OCI-LY7 (cell line): ENCODE measurements at regions not wholly inside any gene's neighbourhood (a gene's known extent, or its start where the extent isn't known, plus 50 kb on each side); places are given as distances from the start of the nearest gene placed in this dataset.
A peak's percentile ranks its signal among the peaks of the same experiment; 100 is the strongest.

Experiments
- BruUV-seq: library from RNA; stranded (reverse); fragments of 400-500 nt; replicated peaks from 2 replicates; lab custom pipeline; 2021; lab: Mats Ljungman, UMichigan
- CTCF ChIA-PET: fragments of 300-600 bp; sonication (Branson Sonifier 250); formaldehyde crosslinking; loops from one replicate; lab custom pipeline; 2022; ENCODE audit warnings: antibody characterized with exemption; ENCODE audit not compliant: unreplicated experiment; lab: Charles Lee
- POLR2A ChIA-PET: fragments of 300-600 bp; sonication (Branson Sonifier 250); formaldehyde crosslinking; loops from one replicate; lab custom pipeline; 2022; ENCODE audit warnings: antibody characterized with exemption; lab: Charles Lee
- DNase-seq: peaks from one replicate; pipeline ENCODE4 v3.0.0-alpha.2; 2015; ENCODE audit warnings: low spot score
- H2AFZ ChIP-seq: fragments of 200-600 bp; sonication (generic), shearing (Covaris generic); 2 replicates; pipeline ENCODE4 v1.6.1; 2014; ENCODE audit warnings: mild to moderate bottlenecking, antibody characterized with exemption, low read length, moderate library complexity
- H3K27ac ChIP-seq: fragments of 200-600 bp; sonication (generic); 2 replicates; pipeline ENCODE4 v1.5.1; 2014; ENCODE audit warnings: mixed run types, low read depth, mild to moderate bottlenecking, moderate library complexity, low read length, inconsistent platforms; ENCODE audit not compliant: poor library complexity, severe bottlenecking
- H3K36me3 ChIP-seq: fragments of 200-600 bp; sonication (generic); 2 replicates; pipeline ENCODE4 v1.6.1; 2014; ENCODE audit warnings: mild to moderate bottlenecking, antibody characterized with exemption, low read length, moderate library complexity, mixed read lengths; ENCODE audit not compliant: insufficient read depth
- H3K4me1 ChIP-seq: fragments of 200-600 bp; sonication (generic); 2 replicates; pipeline ENCODE4 v1.5.1; 2014; ENCODE audit warnings: mild to moderate bottlenecking, low read length; ENCODE audit not compliant: insufficient read depth, poor library complexity, severe bottlenecking
- H3K4me2 ChIP-seq: fragments of 200-600 bp; sonication (generic); 2 replicates; pipeline ENCODE4 v1.6.1; 2014; ENCODE audit warnings: mild to moderate bottlenecking, low read length
- H3K4me3 ChIP-seq: fragments of 200-600 bp; sonication (generic); 2 replicates; pipeline ENCODE4 v1.5.1; 2014; ENCODE audit warnings: mild to moderate bottlenecking, low read depth, low read length; ENCODE audit not compliant: poor library complexity, severe bottlenecking
- H3K79me2 ChIP-seq: fragments of 200-600 bp; sonication (generic); 2 replicates; pipeline ENCODE4 v1.6.1; 2016; ENCODE audit warnings: low read depth, mild to moderate bottlenecking, low read length, moderate library complexity, mixed read lengths; ENCODE audit not compliant: insufficient read depth
- H3K9me2 ChIP-seq: fragments of 200-600 bp; sonication (generic); 2 replicates; pipeline ENCODE4 v1.6.1; 2016; ENCODE audit warnings: mild to moderate bottlenecking, low read length, mixed read lengths; ENCODE audit not compliant: insufficient read depth
- H3K9me3 ChIP-seq: fragments of 200-600 bp; sonication (generic); 2 replicates; pipeline ENCODE4 v1.6.1; 2014; ENCODE audit warnings: mild to moderate bottlenecking, mixed run types, low read length, mixed read lengths
- H4K20me1 ChIP-seq: fragments of 200-600 bp; sonication (generic); 2 replicates; pipeline ENCODE4 v1.6.1; 2014; ENCODE audit warnings: mild to moderate bottlenecking, antibody characterized with exemption, low read length, moderate library complexity, mixed read lengths; ENCODE audit not compliant: insufficient read depth
- EZH2phosphoT487 ChIP-seq: fragments of 200-600 bp; sonication (generic); IDR thresholded peaks from 2 replicates; pipeline ENCODE4 v1.6.1; 2018; ENCODE audit warnings: low read depth, borderline replicate concordance, mild to moderate bottlenecking, mixed run types, antibody characterized with exemption, low read length, moderate library complexity, mixed read lengths
- intact Hi-C: fragments of 100-400 bp; cut with micrococcal nuclease; formaldehyde crosslinking; loops from one replicate; pipeline ENCODE4 v1.10.0; 2022; ENCODE audit not compliant: unreplicated experiment
- TF ChIP-seq, protein P1 (sequence below): fragments of 200-600 bp; sonication (generic); conservative IDR thresholded peaks from 2 replicates; pipeline ENCODE4 v1.5.1; 2014; ENCODE audit warnings: mild to moderate bottlenecking, antibody characterized with exemption, low read length, moderate library complexity, mixed read lengths

DNA sequence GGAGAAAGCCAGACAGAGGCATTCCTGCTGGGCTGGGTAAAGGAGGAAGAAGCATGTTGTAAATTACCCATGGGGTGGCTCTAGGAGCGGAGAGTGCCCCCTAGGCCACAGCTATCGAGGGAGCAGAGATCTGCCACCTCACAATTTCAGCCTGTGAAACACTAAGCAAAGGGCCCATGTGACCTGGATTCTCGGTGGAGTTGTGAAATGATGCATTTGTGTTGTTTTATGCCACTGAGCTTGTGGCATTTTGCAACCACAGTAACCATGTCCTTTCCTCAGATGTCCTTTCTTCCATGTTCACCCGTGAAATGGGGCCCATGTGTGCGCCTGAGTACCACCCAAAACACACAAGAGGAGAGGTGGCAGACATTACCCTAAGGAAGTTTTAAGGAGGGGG is 159.3 kb downstream of the SYK start:
- CTCF ChIA-PET, result no interaction called here

GRCh38 chr9:90961375-90961774 is 159.8 kb downstream of the SYK start:
- ChIA-PET POLR2A (no interaction called here), CTCF (no interaction called here)
- Histone ChIP-seq H3K4me2 (no peak overlapping the region), H3K79me2 (no peaks in the 10 kb centered on the region), H3K9me3 (no peaks in the 10 kb centered on the region), H3K4me1 (no peaks in the 10 kb centered on the region), H3K36me3 (no peaks in the 10 kb centered on the region), H3K9me2 (no peaks in the 10 kb centered on the region), H4K20me1 (no peaks in the 10 kb centered on the region), H3K4me3 (no peak overlapping the region), H2AFZ (no peak overlapping the region), H3K27ac (no peak overlapping the region)
- intact Hi-C loops, result no loop called here
- TF ChIP-seq, protein P1, sequence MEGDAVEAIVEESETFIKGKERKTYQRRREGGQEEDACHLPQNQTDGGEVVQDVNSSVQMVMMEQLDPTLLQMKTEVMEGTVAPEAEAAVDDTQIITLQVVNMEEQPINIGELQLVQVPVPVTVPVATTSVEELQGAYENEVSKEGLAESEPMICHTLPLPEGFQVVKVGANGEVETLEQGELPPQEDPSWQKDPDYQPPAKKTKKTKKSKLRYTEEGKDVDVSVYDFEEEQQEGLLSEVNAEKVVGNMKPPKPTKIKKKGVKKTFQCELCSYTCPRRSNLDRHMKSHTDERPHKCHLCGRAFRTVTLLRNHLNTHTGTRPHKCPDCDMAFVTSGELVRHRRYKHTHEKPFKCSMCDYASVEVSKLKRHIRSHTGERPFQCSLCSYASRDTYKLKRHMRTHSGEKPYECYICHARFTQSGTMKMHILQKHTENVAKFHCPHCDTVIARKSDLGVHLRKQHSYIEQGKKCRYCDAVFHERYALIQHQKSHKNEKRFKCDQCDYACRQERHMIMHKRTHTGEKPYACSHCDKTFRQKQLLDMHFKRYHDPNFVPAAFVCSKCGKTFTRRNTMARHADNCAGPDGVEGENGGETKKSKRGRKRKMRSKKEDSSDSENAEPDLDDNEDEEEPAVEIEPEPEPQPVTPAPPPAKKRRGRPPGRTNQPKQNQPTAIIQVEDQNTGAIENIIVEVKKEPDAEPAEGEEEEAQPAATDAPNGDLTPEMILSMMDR, result no peak
- TF ChIP-seq EZH2phosphoT487, result no peak
- no peak for DNase-seq
- BruUV-seq, result no TSS peak

More for the DNA sequence above, 159.3 kb downstream of the SYK start:
- intact Hi-C loops, result no loop called here
- Histone ChIP-seq H3K79me2 (no peaks in the 10 kb centered on the region), H3K27ac (no peak overlapping the region), H3K9me2 (no peaks in the 10 kb centered on the region), H2AFZ (no peak overlapping the region), H3K4me2 (no peak overlapping the region), H3K4me1 (no peaks in the 10 kb centered on the region), H4K20me1 (no peaks in the 10 kb centered on the region), H3K4me3 (no peak overlapping the region), H3K36me3 (no peaks in the 10 kb centered on the region), H3K9me3 (no peaks in the 10 kb centered on the region)
- DNase-seq, result no peak
- TF ChIP-seq, protein P1, result no peak
- TF ChIP-seq EZH2phosphoT487, result no peak
- POLR2A ChIA-PET, result no interaction called here
- no TSS peak for BruUV-seq

GRCh38 chr9:90964101-90965020 is 162.7 kb downstream of the SYK start:
- H3K9me3 ChIP-seq, result no peaks in the 10 kb centered on the region
- BruUV-seq, result no TSS peak
- no peaks in the 10 kb centered on the region for H3K36me3 ChIP-seq
- POLR2A ChIA-PET, result interaction anchor here (0.6 kb wide), 1 partner anchor 9 kb away, joined by 4 read pairs; no protein-coding TSS in a partner anchor
- no peak overlapping the region for H3K4me2 ChIP-seq
- H3K27ac ChIP-seq, result no peak overlapping the region
- H2AFZ ChIP-seq, result no peak overlapping the region
- H3K4me3 ChIP-seq, result no peak overlapping the region
- CTCF ChIA-PET, result no interaction called here
- no peaks in the 10 kb centered on the region for H4K20me1 ChIP-seq
- H3K79me2 ChIP-seq, result no peaks in the 10 kb centered on the region
- H3K4me1 ChIP-seq, result no peaks in the 10 kb centered on the region
- no peaks in the 10 kb centered on the region for H3K9me2 ChIP-seq
- peak; percentile 31 for DNase-seq
- intact Hi-C loops, result no loop called here
- TF ChIP-seq, protein P1, result 0 out of 2 replicates have a peak, but pooled peaks have one; percentile 12
- TF ChIP-seq EZH2phosphoT487, result no peak
